NCI-H526 treated with DMSO at 0.1 percent for 48 hours (cell line): ENCODE measurements at regions not wholly inside any gene's neighbourhood (a gene's known extent, or its start where the extent isn't known, plus 50 kb on each side); places are given as distances from the start of the nearest gene placed in this dataset.
"Not testable (repeated sequence)": the region's sequence is repeated elsewhere in the genome, so short reads cannot be mapped to it uniquely, and the experiment has no call there.

Experiments used
- DNase-seq: peaks from one replicate; lab custom pipeline; 2025; lab: John Stamatoyannopoulos, UW

GRCh38 chr13:42373048-42373812 is 101.3 kb downstream of the AKAP11 start:
- no peak for DNase-seq

DNA sequence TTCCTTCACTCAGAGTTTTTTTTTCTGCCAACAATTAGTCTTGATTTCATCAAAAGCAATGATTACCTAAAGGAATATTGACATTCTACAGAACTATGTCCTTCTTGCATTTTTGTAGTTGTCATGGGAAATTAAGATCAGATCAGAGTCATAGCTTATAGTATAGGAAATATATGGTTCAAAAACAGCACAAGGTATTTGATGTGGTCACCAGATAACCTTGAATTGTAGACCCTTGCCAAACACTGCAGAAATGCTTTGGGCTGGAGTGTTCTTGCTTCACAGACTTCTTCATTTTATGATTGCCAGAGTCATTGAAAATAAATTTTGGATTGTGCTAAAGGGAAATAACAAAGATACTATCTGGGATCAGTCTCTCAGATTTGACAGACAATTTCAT is 103.7 kb downstream of the AKAP11 start:
- no peak for DNase-seq

DNA sequence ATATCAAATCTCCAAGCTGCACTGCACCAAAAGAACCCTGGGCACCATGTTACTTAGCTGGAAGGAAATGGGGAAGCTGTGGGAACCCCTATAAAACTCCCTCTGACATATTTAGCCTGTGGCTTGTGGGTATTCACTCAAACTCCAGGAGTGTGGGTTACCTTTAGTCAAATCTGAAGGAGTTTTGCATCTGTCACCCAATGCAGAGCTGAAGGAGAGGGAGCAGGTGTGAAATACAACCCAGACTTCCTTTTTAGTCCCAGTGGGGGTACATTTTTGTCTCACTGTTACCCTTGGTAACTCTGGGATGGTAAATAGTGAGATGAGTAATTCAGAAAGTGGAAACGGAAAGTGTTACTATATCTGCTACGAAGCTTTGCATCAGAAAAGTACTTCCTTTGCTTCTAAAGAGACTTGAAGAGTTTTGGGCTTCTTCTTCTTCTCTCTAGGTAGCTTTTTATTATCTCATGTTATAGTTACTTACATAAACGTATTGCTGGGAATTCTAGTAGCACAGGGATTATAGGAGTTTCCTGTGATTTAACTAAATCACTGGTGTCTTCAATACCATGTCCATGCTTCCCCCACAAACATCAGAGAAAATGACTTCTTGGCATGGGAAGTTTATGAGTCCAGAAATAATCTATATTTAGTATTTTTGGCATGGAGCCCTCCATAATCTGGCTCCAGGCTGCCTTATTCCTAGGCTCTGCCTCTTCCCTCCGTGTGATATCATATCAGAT is 105.9 kb downstream of the AKAP11 start:
- DNase-seq: no peak

- DNase-seq: no peak
These were observed 106.4 kb downstream of the AKAP11 start for GRCh38 chr13:42378383-42378780.

DNA sequence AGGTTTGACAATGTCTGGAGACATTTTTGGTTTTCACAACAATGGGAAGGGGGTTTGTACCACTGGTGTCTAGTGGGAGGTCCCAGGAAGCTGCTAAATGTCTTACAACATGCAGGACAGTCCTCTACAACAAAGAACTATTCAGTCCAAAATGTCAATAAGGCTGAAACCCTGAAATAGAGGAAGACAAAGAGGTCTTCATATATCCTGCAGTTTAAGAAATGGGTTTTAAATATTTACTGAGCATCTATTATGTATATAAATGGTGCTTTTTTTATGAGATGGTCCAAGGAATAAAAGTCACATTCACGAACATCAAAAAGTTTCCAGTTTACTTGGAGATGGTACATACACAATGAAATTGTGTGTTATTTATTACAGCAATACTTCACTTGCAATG is 107.3 kb downstream of the AKAP11 start:
- no peak for DNase-seq

DNA sequence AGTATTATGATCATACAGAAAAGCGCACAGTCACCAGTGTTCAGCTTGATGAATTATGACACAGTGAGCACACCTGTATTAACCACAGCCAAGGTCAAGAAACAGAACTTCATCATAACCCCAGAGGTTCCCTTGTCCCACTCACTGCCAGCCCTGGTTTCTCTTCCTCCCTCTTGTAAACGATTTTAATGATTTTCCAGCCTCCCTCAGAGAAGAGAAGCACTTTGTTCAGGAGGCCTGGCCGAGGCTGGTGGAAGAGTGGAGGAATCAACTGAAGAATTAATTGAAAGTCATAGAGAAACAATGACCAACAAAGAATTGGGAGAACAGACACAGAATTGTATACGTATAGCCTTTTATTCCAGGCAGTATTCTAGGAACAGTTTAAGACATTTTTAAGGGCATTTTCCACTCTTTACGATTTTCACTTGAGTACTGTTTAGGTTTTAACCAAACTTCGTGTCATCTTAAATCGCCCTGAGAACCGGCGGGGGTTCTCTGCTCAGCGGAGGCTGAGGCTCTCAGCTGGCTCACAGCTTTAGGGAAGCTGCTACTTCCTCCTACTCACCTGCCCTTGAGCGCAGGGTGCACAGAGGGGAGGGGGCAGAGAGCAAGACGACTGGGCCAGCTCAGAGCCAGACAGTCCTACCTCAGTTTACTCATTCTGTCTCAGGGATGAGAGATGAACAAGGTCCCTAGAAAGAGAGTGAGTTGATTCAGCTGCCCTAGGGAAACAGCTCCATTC is 108.6 kb downstream of the AKAP11 start:
- DNase-seq: no peak

GRCh38 chr13:42381165-42381425 is 109.1 kb downstream of the AKAP11 start:
- no peak for DNase-seq

- DNase-seq: not testable (repeated sequence)
These were observed 109.5 kb downstream of the AKAP11 start for GRCh38 chr13:42381426-42381825.

DNA sequence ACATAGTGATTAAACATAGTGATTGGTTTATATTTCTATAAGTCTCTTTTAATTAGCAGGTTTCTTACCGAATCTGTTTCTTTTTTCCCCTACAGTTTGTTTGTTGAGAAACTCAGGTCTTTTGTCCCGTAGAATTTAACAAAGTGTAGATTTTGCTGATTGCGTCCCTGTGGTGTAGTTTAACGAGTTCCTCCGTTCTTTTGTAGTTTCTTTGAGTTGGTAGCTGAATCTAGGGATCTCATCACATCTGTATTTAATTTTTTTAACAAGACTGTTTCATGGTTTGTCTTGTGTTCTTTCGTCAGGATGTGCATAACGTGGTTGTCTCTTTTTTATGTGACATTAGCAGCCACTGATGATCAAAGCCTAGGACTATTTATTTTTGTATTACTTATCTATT is 111.1 kb downstream of the AKAP11 start:
- no peak for DNase-seq

DNA sequence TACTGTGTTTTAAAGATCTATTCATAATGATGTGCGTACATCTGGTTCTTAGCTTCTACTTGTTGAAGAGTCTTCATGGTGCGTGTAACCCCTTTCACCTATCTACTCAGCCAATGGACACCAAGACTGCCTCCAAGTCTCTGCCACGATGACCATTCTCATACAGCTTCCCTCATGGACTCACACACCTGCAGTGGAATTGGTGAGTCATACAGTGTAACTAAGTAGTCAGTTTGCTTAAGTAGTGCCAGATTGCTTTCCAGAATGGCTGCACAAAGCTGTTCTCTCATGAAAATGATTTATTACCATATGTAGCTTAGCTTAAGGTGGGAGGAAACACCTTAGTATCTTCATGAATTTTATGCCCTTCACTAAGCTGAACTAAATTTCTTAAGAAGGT is 112.3 kb downstream of the AKAP11 start:
- DNase-seq: no peak

DNA sequence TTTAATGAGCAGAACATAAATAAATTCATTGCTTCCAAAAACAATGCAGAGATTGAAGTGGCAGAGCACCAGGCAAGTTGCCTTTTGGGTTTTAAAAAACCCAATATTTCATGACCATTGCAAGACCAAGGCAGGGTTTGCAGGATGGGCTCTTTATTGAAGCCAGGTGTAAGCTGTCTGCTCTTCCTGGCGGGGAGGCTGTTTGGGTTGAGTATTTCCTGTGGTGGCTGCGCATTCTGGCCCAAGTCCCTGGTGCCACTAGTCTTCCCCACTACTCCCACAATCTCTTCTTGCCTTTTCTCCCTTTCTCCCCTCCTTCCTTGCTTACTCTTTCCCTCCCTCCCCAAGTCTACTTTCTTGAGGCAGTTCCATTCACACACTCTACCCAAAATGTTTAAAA is 116.4 kb downstream of the AKAP11 start:
- DNase-seq: no peak

- no peak for DNase-seq
These were observed 117.1 kb downstream of the AKAP11 start for GRCh38 chr13:42389041-42389440.

DNA sequence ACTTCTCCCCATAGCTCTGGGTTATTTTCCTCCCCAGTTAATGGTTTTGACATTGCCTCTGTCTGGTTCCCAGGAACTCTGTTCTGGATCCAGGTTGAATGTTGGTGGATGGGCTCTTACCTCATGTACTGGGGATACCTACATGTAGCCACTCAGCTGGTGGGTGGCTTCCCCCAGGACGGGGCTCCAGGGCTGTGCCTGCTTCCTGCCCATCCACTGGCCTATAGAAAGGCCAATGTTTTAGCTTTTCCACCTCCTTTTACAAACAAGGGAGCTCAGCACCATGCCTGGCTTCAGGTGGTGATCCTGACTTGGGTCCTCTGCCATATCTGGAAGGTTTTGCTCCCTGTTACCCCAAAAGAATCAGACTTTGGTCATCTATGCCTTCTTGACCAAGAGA is 120.2 kb downstream of the AKAP11 start:
- DNase-seq: no peak

- no peak for DNase-seq
These were observed 121.0 kb downstream of the AKAP11 start for GRCh38 chr13:42392716-42393572.

GRCh38 chr13:42393573-42394360 is 121.8 kb downstream of the AKAP11 start:
- DNase-seq: no peak

DNA sequence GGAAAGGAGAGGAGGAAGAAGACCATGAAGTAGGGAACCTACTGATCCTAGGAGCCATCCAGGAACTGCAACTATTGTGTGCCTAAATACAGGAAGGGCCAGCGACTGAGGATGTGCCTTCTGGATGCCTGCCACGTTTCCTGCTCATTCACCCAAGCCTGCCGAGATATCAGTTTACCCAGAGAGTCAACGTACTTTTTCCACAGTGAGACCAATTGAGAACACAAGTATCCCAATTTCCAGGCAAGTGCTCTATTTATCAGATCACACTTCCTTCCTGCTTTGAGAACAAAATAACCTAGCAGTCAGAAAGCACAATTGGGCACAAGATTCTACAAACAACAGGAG is 122.4 kb downstream of the AKAP11 start:
- DNase-seq: no peak

- no peak for DNase-seq
These were observed 122.7 kb downstream of the AKAP11 start for GRCh38 chr13:42394711-42395085.

DNA sequence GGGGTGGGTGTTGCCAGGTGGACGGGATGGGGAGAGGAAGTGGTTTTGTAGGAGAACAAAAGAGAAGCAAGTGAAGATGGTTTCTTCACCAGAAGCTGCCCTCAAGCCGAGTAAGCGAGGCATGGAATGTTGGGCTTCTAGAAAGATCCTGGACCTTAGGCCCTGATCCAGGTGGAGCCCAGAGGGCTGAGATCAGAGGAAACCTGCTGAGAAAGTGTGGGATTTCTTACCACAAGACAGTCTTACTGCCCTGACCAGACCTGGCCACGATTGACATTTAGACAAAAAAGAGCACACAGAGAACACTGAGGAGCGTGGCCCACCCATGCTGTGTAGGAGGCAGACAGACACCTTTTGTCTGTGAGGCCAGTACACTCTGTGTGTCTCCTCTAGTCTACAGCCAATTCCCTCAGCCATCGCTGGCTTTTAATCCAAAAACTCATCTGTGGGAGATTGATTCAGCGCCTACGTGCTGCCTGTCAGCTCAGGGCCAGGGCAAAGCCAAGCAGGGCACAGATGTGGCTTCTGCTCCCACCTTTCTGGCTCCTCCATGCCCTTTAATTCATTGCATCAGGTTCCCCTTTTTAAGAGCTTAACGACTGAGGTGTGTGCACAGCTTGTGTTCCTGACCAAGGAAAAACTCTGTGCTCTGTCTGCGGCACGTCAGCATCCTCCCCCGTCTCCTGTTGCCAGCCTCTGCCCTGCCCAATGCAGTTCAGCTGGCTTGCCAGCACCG is 123.3 kb downstream of the AKAP11 start:
- no peak for DNase-seq

DNA sequence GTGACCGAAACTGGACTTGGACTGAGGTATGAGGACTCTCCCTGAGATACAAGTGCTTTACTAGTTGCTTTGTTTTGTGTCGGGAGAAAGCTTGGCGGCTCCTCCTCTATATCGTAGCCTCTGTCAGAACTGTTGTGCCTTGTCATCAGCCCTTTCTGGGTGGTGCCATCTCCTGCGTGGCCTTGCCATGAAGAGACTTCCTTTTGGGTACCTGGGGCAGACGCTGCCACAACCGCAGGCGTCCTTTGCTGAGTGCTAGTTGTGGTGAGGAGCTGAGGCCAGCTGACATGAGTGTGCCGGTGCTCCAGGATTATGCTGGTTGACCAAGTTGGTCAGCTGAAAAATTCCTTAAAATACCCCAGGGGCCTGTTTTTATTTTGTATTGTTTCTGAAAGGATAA is 124.5 kb downstream of the AKAP11 start:
- no peak for DNase-seq

DNA sequence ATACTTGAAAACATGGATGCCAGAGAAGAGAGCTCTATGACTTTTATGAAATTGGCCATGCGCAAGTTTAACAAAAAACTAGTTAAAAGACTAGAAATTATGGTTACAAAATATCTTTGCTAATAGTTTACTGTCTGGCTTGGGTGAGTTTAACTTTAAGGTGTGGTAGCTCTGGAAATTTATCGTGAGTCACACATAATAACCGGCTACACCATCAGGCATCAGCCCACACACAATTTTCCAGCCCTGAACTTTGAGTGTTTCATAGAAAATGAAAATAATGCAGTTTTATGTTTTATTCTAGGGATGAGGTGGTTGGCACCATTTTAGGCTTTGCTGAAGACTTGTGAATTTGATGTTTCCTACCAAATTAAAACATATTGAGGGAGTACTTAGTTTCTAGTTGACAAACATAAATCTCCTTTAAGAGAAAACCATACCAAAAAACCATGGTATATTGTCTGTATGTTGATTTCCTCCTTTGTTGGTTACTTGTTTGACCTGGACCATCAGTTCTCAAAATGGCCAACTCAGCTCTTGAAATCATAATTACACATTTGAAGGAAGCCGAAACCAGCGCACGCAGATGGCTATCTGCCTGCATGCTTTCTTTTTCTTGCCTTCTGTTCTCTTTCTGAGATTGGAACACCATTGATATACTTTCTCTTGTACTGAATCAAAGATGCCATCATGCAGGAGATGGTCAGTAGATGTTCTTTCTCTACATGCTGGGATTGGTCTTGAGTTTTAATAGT is 125.1 kb downstream of the AKAP11 start:
- no peak for DNase-seq
